SKM-1 (cell line): ENCODE measurements at regions not wholly inside any gene's neighbourhood (a gene's known extent, or its start where the extent isn't known, plus 50 kb on each side); places are given as distances from the start of the nearest gene placed in this dataset.

ENCODE experiments used
- DNase-seq: peaks from one replicate; lab custom pipeline; 2025; ENCODE audit not compliant: unreplicated experiment; lab: John Stamatoyannopoulos, UW

- no peak for DNase-seq
These were observed 401.6 kb downstream of the NR2F1-AS1 start for GRCh38 chr5:93179466-93179865.

GRCh38 chr5:93174930-93175329 is 406.1 kb downstream of the NR2F1-AS1 start:
- DNase-seq = no peak

GRCh38 chr5:93165559-93165958 is 415.5 kb downstream of the NR2F1-AS1 start:
- no peak for DNase-seq

GRCh38 chr5:93164690-93165089 is 416.3 kb downstream of the NR2F1-AS1 start:
- DNase-seq = no peak

GRCh38 chr5:93163010-93163663 is 417.9 kb downstream of the NR2F1-AS1 start:
- no peak for DNase-seq

GRCh38 chr5:93161661-93162654 is 419.1 kb downstream of the NR2F1-AS1 start:
- DNase-seq = no peak

GRCh38 chr5:93158841-93159240 is 422.2 kb downstream of the NR2F1-AS1 start:
- DNase-seq = no peak

- DNase-seq = no peak
These were observed 424.5 kb downstream of the NR2F1-AS1 start for GRCh38 chr5:93156566-93156965.

GRCh38 chr5:93154535-93154934 is 426.5 kb downstream of the NR2F1-AS1 start:
- DNase-seq = no peak

- DNase-seq = no peak
These were observed 427.6 kb downstream of the NR2F1-AS1 start for GRCh38 chr5:93153461-93153860.

- no peak for DNase-seq
These were observed 429.1 kb downstream of the NR2F1-AS1 start for GRCh38 chr5:93151896-93152295.

- DNase-seq = no peak
These were observed 429.9 kb downstream of the NR2F1-AS1 start for GRCh38 chr5:93151121-93151520.

GRCh38 chr5:93150311-93151012 is 430.6 kb downstream of the NR2F1-AS1 start:
- DNase-seq = no peak

GRCh38 chr5:93145767-93146166 is 435.3 kb downstream of the NR2F1-AS1 start:
- no peak for DNase-seq

GRCh38 chr5:93145019-93145418 is 436.0 kb downstream of the NR2F1-AS1 start:
- no peak for DNase-seq

- DNase-seq = no peak
These were observed 439.1 kb downstream of the NR2F1-AS1 start for GRCh38 chr5:93141969-93142368.

GRCh38 chr5:93130624-93131490 is 450.2 kb downstream of the NR2F1-AS1 start:
- DNase-seq = no peak

GRCh38 chr5:93126634-93127033 is 454.4 kb downstream of the NR2F1-AS1 start:
- no peak for DNase-seq

- no peak for DNase-seq
These were observed 457.9 kb downstream of the NR2F1-AS1 start for GRCh38 chr5:93123127-93123526.

GRCh38 chr5:93122446-93122845 is 458.6 kb downstream of the NR2F1-AS1 start:
- no peak for DNase-seq

GRCh38 chr5:93120771-93121170 is 460.2 kb downstream of the NR2F1-AS1 start:
- DNase-seq = no peak
